GM19452 (cell line): ENCODE measurements at regions not wholly inside any gene's neighbourhood (a gene's known extent, or its start where the extent isn't known, plus 50 kb on each side); places are given as distances from the start of the nearest gene placed in this dataset.
A peak's percentile ranks its signal among the peaks of the same experiment; 100 is the strongest.

Source experiments
- ATAC-seq: cut with Tn5 transposase; IDR thresholded peaks from one replicate; pipeline ENCODE4 v1.9.1; 2021; ENCODE audit not compliant: unreplicated experiment

- no peak for ATAC-seq
Observed at GRCh38 chr6:71476872-71477271, 188.3 kb downstream of the OGFRL1 start.

GRCh38 chr6:71478834-71479541 lies 190.4 kb downstream of the OGFRL1 start:
- no peak for ATAC-seq

GRCh38 chr6:71480577-71480976 lies 192.0 kb downstream of the OGFRL1 start:
- no peak for ATAC-seq

GRCh38 chr6:71481011-71481410 lies 192.4 kb downstream of the OGFRL1 start:
- ATAC-seq = no peak

- no peak for ATAC-seq
Observed at GRCh38 chr6:71481801-71482200, 193.2 kb downstream of the OGFRL1 start.

GRCh38 chr6:71482742-71483141 lies 194.1 kb downstream of the OGFRL1 start:
- no peak for ATAC-seq

GRCh38 chr6:71486461-71486860 lies 197.8 kb downstream of the OGFRL1 start:
- ATAC-seq = no peak

GRCh38 chr6:71488186-71488585 lies 199.6 kb downstream of the OGFRL1 start:
- no peak for ATAC-seq

- no peak for ATAC-seq
Observed at GRCh38 chr6:71489736-71490135, 201.1 kb downstream of the OGFRL1 start.

GRCh38 chr6:71490876-71491275 lies 202.3 kb downstream of the OGFRL1 start:
- ATAC-seq = no peak

GRCh38 chr6:71491844-71492243 lies 203.2 kb downstream of the OGFRL1 start:
- no peak for ATAC-seq

- no peak for ATAC-seq
Observed at GRCh38 chr6:71492668-71493067, 204.1 kb downstream of the OGFRL1 start.

- peak; percentile 100 for ATAC-seq
Observed at GRCh38 chr6:71496018-71496721, 207.6 kb downstream of the OGFRL1 start.

- ATAC-seq = no peak
Observed at GRCh38 chr6:71496722-71497033, 208.1 kb downstream of the OGFRL1 start.

- ATAC-seq = no peak
Observed at GRCh38 chr6:71498638-71499037, 210.0 kb downstream of the OGFRL1 start.

- no peak for ATAC-seq
Observed at GRCh38 chr6:71499667-71500066, 211.1 kb downstream of the OGFRL1 start.

- no peak for ATAC-seq
Observed at GRCh38 chr6:71502168-71502567, 213.6 kb downstream of the OGFRL1 start.

GRCh38 chr6:71502956-71503355 lies 214.3 kb downstream of the OGFRL1 start:
- ATAC-seq = no peak

GRCh38 chr6:71507183-71507582 lies 218.6 kb downstream of the OGFRL1 start:
- no peak for ATAC-seq

- no peak for ATAC-seq
Observed at GRCh38 chr6:71509191-71510005, 220.8 kb downstream of the OGFRL1 start.

GRCh38 chr6:71510057-71510713 lies 221.6 kb downstream of the OGFRL1 start:
- ATAC-seq = peak; percentile 80
